Stimulated activated CD4-positive, alpha-beta T cell treated with anti-CD3 and anti-CD28 coated beads, TNF-alpha, amount 100 ng/mL, for 24 hours (primary cell): ENCODE measurements at regions not wholly inside any gene's neighbourhood (a gene's known extent, or its start where the extent isn't known, plus 50 kb on each side); places are given as distances from the start of the nearest gene placed in this dataset.

Experiments used
- DNase-seq, 3 experiments: peaks; one replicate each; pipeline ENCODE4 v3.0.0-alpha.2; 2020; ENCODE audit warnings: low read depth in 3 of 3

DNA sequence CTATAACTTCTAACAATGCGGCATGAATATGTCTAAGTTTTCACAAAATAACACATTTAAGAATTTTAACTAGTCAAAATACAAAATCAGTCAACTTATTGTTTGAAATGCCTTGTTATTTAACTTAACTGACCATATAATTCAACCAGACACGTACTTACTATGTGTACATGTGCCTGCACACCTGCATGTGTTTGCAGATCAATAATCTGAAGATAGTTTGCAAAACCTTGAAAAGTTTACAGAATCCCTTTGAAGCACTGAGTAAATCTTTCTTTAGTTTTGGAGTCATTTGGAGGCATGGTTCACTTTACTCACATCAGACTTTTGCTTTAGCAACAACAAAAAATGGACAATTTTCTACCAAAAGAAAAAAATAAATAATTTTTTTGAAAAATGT, 363.8 kb downstream of the PMP22 start:
- DNase-seq = no peak

DNA sequence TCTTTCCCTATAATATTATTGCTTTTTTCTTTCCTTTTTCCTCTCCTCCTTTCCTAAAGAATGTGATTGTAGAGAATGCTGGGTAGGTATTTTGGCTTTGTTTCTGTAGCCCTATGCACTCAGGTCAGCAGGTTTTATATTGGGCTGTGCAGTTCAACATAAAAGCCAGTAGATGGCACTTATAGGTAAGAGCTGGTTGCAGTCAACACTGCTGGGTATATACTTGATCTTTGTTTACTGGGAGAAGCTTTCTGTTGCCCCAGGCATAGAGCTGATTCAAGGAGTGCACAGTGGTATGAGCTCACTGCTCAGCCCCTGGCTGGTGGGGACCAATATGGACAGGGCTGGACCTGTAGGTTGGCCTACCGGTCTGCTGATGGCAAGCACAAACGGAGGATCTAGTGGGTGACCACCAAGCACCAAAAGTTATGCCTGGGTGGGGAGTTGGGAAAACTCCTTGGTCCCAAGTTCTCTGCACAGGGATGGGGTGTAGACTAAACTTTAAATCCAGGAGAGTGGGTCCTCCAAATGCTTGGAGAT, 378.9 kb downstream of the PMP22 start:
- DNase-seq = no peak

DNA sequence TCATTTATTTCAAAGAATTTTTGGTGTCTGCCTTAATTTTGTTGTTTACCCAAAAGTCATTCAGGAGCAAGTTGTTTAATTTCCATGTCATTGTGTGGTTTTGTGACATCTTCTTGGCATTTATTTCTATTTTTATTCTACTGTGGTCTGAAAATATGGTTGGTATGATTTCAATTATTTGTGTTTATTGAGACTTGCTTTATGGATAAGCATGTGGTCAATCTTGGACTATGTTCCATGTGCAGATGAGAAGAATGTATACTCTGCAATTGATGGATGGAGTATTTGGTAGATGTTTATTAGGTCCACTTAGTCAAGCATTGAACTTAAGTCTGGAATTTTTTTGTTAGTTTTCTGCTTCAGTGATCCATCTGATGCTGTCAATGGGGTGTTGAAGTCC, 383.0 kb downstream of the PMP22 start:
- DNase-seq = no peak

DNA sequence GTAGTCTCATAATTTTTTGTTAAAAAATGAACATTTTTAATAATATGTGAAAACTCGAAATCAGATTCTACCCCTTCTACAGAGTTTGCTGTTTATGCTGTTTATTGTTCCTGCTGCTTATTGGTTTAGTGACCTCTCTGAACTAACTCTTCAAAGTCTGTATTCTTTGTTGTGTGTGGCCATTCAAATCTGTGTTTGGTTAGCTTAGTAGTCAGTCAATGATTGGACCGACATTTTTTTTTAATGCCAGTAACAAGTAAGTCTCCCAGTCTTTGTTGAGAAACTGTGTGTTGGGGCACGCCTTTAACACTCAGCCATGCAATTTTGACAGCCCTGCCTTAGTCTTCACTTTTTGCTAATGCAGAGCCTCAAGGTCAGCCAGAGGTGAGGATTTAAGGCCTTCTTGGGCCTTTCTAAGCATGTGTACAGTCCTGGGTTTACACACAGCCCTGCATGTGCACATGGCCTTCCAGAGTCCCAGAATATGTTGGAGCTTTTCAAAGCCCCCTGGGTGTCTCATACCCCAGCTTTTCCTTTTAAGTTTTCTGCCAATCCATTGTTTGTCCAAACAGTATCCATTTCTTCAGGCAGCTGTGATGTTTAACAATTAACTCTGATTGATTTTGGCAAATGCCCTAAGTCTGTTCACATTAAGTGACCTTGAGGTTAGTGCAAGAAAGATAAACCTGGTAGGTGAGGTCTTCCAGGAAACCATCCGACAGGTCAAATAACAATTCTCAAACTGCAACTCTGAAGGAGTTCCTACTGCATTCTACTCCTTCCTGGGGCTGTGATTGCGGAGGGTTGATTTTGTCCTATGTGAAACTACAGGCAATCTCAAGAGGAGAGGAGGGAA, 389.3 kb downstream of the PMP22 start:
- no peak for DNase-seq

DNA sequence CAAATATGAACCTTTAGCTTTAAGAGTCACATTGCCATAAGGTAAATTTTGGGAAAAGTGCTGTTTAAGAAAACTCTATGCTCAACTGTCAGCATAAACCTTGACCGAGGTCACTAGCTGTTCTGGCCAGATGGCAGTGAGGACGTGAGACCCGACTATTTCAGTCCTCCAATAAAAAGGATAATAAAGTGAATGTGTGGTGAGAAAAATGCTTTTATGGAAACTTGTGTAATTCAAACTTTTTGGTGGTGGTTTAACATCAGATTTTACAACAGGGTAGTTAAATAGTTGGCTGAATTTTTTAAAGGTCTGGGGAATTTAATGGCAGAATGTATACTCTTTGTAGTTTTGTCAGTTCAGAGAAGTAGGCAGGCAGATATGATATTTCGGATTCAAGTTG, 391.1 kb downstream of the PMP22 start:
- DNase-seq = no peak

DNA sequence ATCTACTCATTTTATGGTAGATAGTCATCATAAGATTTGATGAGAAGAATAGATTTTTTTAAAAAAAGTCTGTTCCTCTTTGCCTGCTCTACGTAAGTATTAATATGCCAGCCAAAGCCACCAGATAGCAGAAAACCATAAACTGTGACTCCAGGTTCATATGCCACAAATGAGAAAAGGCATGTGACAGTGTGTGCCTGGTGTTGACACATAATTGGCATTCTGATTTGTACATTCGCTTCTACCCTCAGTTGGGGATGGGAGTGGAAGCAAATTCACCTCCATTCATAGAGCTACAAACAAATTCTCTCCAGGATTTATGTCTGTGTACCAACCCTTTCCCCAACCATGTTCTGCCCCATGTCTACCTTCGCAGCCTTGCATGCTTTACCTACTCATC, 391.6 kb downstream of the PMP22 start:
- no peak for DNase-seq

DNA sequence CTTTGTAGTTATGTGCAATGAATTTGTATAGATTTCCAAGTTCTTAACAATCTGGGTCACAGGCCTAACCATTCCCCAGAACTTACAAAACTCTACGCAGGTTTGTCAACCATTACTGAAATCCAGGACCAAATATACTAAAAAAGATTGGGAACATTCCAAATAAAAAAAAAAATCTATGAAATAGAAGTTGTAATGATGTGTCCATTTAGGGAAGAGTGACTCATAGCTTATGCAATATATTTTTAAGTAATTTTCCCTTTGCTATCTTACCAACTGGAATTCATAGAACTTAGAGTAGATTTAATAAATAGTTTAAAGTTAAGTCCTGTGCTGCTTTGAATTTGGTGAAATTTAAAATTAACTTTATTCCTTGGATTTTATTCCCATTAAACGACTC, 393.2 kb downstream of the PMP22 start:
- DNase-seq = no peak

DNA sequence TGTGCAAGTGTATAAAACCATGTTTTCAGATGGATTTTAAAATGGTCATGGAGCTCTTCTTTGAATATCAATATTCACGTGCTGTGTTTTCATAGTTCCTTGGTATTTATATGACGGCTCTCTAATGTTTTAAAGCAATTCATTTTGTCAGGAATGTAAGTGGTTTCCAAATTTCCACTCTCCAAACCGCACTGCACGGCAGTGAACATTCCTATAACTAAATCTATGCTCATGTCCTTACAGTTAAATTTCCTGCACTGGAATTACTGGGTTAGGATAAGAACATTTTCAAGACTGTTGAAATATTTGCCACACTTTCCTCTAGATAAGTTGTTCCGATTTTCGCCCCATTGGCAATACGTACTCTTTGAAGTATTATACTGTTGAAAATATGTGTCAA, 398.9 kb downstream of the PMP22 start:
- no peak for DNase-seq

DNA sequence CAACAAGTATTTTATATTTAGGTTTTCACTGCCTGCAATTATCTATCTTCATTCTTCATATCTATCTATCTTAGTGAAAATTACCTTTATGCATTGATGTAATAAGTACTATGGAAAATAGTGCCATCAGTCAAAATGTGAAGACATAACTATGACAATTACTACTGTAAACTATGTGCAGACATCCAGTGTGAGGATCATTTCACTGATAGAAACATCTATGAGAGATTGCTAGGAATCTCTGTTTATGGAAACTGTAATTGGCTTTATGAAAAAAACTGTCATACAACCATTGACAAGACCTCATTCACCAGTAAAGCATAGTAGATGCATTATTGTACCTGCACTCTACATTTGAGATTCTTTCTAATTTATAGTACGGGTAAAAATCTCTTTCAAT, 401.0 kb downstream of the PMP22 start:
- no peak for DNase-seq

DNA sequence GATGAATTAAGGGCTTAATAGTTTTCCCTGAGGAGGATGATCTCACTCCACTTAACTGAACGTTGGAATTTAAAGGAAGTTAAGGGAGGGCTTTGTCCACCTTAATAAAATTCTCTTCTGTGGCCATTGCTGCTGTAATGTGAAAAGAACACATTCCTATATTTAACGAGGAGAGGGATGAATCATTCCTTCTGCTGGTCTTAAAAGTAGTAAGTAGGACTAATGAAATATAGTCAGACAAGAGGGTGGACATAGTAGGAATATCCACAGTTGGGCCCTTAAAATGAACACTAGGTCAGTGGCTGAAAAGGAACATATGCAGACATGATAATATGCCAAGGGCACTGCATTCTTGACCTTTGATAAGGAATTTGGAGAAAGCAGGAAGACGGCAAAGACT, 405.6 kb downstream of the PMP22 start:
- DNase-seq = no peak

DNA sequence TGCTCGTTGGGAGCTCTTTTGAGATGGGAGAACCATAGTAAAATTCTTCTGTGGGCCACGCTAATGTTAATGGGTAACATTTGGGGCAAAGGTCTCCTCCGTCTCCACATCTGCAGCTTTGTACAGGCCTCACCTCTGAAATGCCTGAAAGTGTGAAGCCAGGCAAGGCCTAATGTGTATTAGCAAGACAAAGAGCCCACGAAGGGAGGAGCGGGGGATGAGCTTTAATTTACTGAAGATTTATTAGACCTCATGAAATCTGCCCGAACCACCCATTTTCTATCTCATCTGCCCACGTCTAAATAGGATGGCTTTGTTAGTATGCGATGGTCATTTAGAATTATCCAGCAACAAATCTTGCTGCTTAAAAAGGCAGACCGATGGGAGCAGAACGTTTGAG, 408.9 kb downstream of the PMP22 start:
- DNase-seq = no peak

DNA sequence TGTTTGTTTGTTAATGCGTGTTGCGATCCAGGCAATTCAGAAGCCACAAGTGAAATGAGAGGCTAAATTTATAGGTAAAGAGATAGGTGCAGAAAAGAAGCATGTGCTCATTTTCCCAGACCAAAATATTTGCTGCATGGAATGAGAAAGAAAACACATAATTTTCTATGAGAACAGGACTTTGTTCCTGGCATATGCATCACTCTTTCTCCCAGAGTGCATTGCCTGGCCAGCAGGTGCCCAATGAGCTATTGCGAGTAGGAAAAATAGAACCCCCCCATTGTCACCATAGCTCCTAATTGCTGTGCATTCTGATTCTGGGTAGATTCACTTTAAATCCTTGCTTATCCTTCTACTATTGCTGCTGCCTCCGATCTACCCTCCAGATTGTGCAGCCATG, 410.4 kb downstream of the PMP22 start:
- DNase-seq = no peak

DNA sequence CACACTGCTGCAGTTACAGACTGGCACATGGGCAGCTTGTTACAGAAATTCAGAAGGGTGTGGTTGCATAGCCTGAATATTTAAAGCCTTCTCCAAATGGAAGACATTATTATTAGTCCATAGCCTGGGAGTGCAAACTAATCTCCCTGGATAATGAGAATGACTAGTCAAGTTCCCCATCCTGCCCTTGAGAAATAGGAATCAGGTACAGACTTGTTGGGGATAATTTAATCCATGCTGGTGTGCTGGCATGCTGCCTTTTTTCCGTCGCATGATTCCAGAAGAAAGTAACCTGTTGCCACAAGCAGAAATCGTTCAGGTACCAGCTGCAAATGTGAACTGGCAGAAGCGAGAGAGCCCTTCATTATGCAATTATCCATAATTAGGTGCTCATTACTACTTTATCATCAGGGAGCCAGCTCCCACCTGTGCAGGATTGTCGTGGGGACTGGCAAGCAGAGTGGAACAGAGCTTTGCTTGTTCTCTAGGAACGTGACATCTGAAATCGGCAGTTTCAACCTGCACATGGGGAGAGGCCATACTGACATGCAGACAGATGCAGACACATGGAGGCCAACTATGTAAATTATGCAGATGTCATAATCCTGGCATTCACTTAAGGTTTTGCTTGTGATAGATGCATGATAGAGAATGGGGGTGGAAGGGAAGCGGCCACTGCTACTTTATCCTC, 419.4 kb downstream of the PMP22 start:
- no peak for DNase-seq

DNA sequence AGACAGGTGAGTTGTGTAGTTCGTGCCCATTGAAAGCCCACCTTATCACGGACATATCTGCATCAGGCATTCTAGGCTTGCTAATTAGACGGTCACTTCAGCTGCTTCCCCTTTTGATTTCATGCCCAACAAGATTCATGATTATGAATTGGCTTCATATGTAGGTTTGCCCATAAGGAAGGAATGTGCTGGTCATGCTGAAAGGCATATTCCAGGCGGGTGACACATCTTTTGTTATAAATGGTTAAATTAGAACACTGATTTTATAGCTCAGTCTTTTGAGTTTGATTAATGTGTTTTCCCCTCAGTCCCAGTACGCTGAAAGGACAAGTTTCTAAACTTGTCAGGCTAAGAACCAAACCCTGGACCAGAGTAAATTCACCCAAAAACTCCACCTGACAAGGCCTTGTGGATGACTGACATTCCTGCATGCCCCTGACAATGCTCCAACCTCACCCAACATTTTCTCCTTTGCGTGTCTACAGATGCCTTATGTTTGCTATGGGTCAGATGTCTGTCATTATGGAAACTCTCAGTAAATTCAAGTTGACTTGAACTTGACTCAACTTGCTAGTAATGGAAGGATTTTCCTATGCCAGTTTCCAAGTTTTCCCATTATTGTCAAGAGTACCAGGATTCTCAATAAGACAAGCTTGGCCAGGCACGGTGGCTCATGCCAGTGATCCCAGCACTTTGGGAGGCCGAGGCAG, 421.9 kb downstream of the PMP22 start:
- DNase-seq = no peak

DNA sequence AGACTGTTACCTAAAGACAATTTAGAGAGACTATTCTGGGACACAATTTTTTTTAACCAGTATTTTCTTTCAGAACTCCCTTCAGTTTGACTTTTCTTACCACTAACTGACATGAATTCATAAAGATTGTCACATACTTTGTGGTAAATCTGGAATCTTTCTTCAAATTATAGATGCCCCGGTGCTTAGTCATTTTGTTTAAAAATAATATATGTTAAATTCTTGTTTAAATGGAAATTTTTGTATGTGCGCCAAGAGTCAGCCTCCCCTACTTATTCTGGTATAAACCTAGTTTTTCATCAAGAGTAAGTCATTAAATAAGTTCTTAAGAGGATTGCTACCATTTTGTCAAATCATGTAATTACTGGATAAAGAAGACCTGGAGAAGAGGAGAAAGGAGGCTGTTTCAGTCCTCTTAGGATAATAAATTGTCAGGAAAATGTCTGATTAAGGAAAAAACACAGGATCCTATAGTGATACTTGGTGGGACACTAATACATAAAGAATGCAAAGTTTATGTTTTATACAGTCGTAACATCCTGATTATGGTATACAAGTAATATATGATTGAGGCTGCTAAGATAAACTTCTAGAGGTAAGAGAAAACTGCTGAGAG, 424.4 kb downstream of the PMP22 start:
- DNase-seq = no peak

DNA sequence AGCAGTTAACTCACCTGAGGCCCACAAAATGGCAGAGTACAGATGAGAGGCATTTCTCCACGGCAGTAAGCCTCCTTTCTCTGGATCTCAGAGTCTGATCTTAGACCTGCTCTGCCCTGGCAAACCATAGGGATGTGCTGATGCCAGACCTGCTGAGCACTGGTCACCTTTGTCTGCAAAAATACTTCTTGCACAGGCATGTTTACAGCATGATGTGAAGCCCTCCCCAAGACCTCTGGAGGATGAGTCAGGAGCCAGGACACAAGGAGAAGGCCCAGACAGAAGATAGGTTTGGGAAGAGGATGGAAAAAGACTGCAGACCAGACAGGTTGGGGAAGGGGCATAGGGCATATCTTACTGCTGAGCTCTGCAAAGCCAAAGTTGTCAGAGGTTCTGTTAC, 426.6 kb downstream of the PMP22 start:
- no peak for DNase-seq

DNA sequence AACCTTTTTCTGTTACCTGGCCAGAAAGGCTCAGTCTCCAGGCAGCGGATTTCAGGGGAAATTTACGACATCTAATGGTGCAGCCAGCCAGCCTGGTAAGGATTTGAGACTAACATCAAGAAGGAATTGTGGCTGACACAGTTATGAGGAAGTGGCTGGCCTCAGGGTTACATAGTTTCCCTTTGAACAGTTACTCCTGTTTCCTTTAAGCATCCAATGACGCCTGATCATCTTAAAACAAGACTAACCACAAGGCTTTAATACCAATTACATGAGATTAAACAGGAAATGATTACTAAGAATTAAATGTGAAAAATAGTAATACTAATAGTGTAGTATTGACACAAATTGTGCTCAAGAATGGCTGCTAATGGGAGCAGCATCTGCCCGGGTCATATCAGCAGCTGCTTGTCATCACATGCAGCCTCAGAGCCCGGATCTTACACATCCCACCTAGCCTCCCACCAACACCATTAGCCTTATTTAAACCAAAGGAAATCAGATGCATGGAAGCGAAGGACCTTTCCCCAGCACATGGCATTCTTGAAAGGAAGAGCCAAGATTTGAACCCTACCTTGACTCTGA, 431.8 kb downstream of the PMP22 start:
- DNase-seq = no peak

DNA sequence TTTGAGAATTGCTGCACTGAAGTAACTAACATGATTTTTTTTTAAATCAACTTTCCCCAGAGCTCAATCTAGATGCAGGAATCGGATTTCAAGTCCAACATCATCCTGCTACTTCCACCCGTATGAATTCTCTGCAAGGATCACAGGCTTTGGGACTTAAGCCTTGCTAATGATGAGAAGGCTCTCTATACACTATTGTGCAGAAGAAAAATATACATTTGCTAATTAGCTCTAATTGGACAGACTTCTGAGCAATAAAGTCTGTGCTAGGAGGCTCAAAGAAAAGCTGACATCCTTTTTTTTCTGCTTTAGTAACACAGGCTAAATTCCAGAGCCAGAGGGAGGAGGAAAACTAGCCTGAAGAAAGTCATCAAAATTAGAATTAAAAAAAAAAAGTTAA, 433.6 kb downstream of the PMP22 start:
- no peak for DNase-seq

DNA sequence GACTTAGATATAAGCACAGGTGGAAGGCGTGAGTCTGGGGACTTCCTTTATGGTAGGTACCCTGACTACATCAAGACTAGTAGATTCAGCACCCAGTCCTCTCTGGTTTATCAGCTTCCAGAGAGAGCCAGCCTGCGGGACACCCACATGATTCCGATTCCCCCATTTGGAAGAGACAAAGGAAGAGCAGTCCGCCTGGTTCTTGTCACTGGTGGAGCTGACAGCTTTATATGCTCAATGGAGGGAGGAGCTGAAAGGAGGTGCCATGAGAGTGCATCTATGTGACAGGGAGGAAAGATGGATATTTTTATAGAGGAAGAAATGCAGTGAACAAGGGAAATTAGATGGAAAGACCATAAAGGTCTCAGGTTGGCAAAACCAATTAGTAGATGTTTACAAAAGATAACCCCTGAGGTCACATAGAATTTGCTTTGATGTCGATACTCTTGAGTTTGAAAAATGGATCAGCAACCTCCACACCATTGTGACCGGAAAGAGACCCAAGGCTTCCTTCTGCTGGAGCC, 437.7 kb downstream of the PMP22 start:
- DNase-seq = no peak

DNA sequence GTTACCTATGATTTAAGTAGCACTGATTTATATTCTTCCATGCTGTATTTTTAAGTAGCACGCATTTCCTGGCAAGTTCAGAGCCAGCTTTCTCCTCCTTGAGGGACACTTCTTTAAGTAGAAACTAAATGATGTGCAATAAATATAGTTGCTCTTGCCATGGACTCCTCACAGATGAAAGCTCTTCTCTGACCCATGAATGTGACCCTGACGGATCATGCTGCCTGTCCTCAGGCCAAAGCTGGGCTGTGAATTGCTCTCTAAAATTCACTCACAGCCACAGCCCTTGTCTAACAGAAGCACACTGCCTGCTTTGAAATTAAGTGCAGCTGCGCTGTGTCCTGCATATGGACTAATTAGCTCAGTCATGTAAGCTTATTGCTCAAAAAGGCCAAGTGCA, 438.8 kb downstream of the PMP22 start:
- no peak for DNase-seq

DNA sequence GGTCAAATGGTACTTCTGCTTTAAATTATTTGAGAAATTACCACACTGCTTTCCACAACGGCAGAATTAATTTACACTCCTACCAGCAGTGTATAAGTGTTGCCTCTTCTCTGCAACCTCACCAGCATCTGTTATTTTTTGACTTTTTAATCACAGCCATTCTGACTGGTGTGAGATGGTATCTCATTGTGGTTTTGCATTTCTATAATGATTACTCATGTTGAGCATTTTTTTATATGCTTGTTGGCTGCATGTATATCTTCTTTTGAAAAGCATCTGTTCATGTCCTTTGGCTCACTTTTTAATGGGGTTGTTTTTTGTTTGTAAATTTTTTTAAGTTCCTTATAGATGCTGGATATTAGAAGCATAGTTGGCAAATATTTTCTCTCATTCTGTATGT, 446.7 kb downstream of the PMP22 start:
- DNase-seq = no peak

DNA sequence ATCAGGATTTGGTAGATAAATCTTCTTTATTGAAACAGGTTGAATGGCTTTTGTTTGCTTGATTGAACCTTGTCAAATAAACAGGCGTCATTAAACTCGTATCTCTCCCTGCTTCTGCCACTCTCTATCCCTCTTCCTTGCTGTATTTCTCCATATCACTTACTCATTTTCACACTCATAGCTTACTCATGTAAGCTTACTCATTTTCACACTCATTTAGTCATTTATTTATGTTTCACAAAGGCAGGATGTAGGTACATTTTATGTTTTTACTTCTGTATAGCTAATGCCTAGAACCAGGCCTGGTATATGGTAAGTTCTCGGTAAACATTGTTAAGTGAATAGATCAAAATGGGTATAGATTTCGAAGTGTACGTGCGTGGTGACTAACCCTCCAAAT, 450.0 kb downstream of the PMP22 start:
- no peak for DNase-seq
